Hematopoietic multipotent progenitor cell treated with erythropoietin and hydrocortisone succinate and interleukin-3 and kit ligand, for 15 days (in vitro differentiated cells): ENCODE measurements at regions not wholly inside any gene's neighbourhood (a gene's known extent, or its start where the extent isn't known, plus 50 kb on each side); places are given as distances from the start of the nearest gene placed in this dataset.
"Not testable (repeated sequence)": the region's sequence is repeated elsewhere in the genome, so short reads cannot be mapped to it uniquely, and the experiment has no call there.

Source experiments
- DNase-seq: peaks from one replicate; pipeline ENCODE4 v3.0.0-alpha.2; 2015; ENCODE audit warnings: low spot score

- DNase-seq: no peak
Observed at GRCh38 chr15:26125664-26126063, 262.5 kb upstream of the ATP10A start.

- no peak for DNase-seq
Observed at GRCh38 chr15:26119322-26119721, 256.2 kb upstream of the ATP10A start.

DNA sequence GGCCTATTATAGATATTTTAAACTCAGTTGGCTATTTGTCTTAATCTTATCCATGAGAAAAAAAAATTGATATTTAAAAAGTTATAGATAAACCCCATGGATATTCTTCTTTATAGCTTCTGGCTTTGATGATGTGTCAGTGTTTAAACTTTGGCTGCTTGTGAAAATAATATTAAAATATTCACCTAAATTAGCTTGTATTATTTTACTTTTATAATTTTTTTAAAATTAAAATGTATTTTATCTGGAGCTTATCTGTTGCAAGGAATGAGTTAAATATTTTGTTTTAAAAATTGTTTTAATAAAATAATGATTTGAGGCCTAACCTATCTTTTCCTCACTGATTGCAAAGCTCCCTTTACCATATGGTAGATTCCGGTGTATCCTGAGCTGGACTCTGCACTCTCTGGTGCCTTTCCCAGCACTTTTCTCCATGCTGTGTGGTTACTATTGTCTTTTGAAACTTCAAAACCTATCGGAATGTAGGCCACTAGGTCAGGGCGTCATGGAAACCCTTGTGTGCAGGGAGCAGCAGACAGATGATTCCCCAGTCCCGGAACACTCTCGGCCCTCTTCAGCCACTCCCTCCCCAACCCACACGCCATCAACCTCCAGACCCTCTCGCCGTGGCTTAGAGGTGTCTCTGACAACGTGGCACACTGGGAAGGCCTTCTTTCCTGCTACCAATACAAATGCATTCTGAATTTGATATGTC is 252.3 kb upstream of the ATP10A start:
- DNase-seq: no peak

DNA sequence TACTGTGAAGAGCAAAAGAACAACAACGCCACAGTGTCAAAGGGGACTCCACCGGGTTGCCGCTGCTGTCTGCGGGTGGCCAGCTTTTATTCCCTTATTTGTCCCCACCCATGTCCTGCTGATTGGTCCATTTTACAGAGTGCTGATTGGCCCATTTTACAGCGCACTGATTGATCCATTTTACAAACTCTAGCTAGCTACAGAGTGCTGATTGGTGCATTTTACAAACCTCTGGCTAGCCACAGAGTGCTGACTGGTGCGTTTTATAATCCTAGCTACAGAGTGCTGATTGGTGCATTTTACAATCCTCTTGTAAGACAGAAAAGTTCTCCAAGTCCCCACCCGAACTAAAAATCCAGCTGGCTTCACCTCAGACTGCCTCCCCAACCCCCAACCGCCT is 251.0 kb upstream of the ATP10A start:
- DNase-seq: not testable (repeated sequence)

DNA sequence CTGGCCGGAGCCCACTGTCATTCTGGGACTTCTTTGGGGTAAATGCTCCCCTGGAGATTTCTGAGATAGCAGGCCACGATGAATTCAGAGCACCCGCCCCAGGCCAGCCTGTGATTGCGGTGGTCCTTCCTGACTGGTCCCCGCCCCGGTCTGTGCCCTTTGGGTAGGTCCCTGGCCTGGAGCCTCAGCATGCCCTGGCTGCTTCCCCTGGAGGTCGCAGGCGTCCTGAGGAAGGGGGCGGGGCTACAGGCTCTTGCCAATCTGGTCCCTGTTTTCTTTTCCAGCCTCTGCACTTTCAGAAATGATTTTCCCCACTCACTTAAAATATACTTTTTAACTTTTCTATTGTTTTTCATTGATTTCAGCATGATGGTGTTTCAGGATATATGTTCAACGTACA is 250.2 kb upstream of the ATP10A start:
- no peak for DNase-seq

DNA sequence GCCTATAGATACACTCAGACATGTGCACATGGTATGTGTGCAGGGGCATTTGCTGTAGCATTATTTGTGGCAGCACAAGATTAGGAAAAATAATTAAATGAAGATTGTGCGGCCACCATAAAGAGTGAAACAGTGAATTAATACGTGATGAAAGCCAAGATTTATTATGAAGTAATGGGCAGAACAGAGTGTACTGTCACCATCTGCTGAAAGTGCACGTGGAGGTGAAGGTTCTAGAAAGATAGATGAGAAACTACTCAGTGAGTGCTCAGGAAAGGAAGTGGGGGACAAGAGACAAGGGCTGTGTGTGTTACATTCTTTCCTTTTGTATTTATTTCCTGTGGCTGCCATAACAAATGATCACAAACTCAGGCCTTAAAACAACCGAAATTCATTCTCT is 246.1 kb upstream of the ATP10A start:
- DNase-seq: no peak

DNA sequence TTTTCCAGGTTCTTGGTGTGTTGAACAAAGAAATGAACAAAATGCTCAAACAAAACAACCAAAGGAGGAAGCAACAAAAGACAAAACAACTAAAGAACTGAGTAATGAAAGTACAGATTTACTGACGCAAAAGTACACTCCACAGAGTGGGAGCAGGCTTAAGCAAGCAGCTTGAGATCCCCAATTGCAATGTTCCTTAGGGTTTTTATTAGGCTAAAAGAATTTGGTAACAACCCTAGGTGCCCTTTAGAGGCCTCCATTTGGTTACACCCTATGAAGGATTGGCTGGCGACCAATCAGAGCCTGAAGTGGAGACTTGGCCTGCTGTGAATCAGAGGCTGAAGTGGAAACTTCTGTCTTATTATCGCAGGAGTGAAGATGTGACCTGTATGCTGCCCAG is 243.4 kb upstream of the ATP10A start:
- DNase-seq: no peak

- no peak for DNase-seq
Observed at GRCh38 chr15:26103002-26103404, 239.9 kb upstream of the ATP10A start.

GRCh38 chr15:26102365-26102764 is 239.2 kb upstream of the ATP10A start:
- no peak for DNase-seq

DNA sequence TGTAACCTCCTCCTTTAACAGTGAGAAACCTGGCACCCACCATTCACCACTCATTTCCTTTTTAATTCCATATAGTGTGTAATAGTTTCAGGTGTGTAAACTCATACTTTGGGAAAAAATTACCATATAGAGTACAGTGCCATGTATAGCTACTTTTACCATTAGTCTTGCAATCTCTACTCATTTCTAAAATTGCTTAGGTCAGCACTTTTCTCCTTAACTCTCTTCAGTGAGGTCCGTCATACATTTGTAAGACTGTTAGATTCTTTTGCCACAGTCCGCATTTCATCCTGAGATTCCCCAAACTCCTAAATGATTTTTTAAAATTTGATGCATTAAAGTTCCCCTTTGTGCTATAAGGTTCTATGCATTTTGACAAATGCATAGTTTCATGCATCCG is 238.3 kb upstream of the ATP10A start:
- no peak for DNase-seq

DNA sequence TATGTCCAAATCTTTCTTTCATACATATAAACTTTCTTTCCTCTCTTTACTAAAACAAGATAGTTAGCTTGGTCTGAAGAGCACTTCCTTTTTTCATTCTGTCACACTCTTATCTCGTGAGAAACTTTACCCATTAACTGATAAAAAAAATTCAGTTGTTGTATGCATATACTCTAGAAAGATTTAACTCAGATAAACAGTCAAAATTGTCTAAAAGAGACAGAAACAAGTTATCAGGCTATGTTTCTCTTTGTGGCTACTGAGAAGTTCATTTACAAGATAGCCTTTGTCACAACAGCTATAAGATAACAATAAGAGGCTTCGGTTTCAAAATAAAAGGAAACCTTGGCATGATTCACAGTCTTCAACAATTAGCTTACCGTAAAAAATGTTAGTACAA is 235.7 kb upstream of the ATP10A start:
- no peak for DNase-seq

- no peak for DNase-seq
Observed at GRCh38 chr15:26097216-26097615, 234.1 kb upstream of the ATP10A start.

- DNase-seq: no peak
Observed at GRCh38 chr15:26096581-26096980, 233.5 kb upstream of the ATP10A start.

- DNase-seq: no peak
Observed at GRCh38 chr15:26095710-26096330, 232.7 kb upstream of the ATP10A start.

- DNase-seq: no peak
Observed at GRCh38 chr15:26091184-26091583, 228.1 kb upstream of the ATP10A start.

GRCh38 chr15:26087881-26088280 is 224.8 kb upstream of the ATP10A start:
- no peak for DNase-seq

- DNase-seq: no peak
Observed at GRCh38 chr15:26087395-26087794, 224.3 kb upstream of the ATP10A start.

DNA sequence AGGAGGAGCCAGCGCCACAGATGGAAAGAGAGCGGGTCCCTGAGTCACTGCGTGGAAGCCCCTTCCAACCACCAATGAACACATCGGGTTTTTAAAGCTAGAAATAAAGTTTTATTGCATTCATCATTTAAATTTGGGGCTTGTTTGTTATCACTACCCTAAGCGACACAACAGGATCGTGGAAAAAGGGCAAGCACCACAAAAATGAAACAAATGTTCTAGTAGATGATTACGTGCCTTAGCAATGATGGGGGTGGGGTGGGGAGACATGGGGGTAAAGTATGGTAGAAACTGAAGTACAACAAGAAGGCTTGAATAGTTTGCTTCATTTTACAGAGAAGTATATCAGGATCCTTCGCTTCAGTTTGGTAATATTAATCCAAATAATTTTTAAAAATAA is 221.6 kb upstream of the ATP10A start:
- DNase-seq: no peak

GRCh38 chr15:26083896-26084295 is 220.8 kb upstream of the ATP10A start:
- DNase-seq: no peak

- DNase-seq: no peak
Observed at GRCh38 chr15:26083457-26083856, 220.3 kb upstream of the ATP10A start.

GRCh38 chr15:26082221-26083109 is 219.3 kb upstream of the ATP10A start:
- peak; percentile 79 for DNase-seq

DNA sequence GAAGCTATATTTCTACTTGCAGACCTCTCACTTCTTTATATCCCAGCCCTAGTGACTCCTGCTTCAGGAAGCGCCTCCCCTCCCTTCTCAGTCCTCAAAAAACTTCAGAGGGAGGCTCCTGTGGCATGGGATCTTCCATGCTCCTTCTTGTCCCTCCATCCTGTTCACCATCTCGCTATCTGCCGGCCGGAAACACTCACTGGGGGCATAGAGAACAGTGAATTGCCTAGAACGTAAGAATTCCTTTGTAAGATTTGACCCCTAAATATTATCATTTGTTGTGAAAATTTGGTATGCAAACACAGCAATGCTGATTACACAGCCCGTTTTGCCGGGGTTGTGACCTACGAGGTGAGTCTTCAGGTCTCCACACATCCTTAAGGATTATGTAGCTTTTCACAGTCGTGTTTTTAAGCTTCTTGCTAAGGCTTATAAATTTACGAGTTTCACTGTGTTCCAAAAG is 218.7 kb upstream of the ATP10A start:
- no peak for DNase-seq

- DNase-seq: no peak
Observed at GRCh38 chr15:26075770-26076169, 212.6 kb upstream of the ATP10A start.
